GM18507 (cell line): ENCODE measurements at regions not wholly inside any gene's neighbourhood (a gene's known extent, or its start where the extent isn't known, plus 50 kb on each side); places are given as distances from the start of the nearest gene placed in this dataset.

ENCODE experiments used
- DNase-seq: peaks from one replicate; pipeline ENCODE4 v3.0.0; 2011; ENCODE audit warnings: low read depth; ENCODE audit not compliant: insufficient read length; ENCODE audit errors: extremely low spot score
- FAIRE-seq: peaks from 2 replicates; lab custom pipeline; 2011; peaks lifted over from hg19 to GRCh38; lab: Jason Lieb, UNC

DNA sequence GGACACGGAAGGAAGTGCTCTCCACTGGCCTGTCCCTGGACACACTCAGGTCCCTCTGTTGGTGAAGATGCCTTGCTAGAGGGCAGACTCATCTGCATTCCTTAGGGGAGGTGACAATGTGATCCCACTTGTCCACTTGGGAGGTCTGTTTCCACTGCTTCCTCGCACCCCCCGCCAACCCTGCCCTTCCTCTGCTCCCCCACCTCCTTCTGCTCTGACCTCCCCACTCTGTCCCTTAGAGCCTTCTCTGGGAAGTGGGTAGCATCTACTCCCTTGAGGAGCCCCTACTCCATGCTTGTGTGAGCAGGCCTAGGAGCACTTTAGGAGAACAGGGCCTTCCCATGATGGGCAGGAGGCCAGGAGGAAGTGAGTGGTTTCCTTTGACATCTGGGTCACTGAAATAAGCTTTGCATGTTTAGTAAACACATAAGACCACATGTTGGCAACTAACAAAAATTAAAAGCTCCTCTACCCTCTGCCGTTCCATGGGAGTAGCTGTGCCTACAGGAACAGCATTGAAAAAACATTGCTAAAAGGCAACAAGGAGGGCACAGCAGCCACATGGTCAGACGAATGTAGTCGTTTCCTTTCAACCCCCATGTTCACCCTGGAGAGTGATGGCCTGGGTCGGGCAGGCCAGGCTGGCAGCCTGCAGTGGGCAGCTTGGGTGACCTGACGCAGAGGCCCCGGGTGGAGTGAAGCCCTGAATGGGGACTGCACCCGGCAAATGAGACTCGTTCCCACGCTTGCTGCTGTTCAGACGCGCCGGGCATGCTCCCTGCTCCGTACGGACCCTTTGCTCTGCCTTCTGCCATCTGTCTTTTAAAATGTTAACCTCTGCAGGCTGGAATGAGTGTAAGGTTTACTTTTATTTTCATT lies 634.0 kb downstream of the IRX1 start:
- FAIRE-seq = no peak
- DNase-seq = no peak

DNA sequence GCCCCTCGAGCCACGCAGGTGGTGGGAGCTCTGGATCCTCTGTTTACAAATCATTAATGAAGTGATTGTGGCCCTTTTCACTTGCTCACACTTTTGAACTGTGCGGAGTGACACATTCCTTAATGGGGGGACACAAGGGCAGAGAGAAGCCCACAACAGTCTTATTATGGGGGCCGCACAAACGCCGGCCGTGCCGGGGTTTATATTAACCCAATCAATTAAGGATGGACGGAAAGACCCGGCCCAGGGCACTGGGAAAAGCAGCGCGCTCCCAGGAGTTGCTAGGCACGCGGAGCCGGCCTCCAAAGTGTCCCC lies 634.8 kb downstream of the IRX1 start:
- DNase-seq = no peak
- no peak for FAIRE-seq

DNA sequence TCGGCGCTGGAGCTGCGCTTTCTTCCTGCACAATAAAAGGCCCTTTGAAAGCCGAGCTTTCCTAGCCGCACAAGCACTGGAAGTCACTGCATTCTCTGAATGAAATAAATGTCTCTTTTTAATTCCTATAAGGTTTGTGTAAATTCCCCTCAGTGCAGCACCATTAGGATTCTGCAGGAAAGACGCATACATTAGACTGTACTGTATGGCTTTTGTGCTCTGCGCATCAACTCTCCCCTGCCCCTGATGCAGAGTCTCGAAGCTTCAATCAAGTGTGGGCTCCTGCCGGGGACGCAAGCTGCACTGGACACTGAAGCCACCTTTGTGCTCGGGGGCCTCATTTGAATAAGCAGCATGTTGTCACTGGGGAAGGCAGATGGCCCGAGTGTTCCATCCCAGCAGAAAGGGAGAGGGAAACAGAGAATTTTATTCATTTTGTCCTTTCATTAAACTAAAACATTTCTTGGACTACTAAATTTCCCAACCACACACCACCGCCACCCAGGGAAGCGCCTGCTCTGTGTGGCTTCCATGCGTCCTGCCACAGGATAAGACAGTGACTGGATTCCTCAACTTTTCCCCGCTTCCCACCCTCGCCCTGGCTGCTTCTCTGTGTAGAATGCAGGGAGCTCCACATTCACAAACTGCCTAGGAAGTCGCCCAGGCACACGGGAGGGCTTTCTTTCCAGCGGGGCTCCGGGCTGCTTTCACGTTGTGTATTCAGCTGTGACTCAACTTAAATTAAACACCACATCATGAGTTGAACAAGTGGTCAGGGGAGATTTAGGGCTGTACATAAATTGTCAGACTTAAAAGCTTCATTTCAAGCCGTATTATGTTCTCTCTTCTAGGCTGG lies 635.4 kb downstream of the IRX1 start:
- no peak for FAIRE-seq
- no peak for DNase-seq

DNA sequence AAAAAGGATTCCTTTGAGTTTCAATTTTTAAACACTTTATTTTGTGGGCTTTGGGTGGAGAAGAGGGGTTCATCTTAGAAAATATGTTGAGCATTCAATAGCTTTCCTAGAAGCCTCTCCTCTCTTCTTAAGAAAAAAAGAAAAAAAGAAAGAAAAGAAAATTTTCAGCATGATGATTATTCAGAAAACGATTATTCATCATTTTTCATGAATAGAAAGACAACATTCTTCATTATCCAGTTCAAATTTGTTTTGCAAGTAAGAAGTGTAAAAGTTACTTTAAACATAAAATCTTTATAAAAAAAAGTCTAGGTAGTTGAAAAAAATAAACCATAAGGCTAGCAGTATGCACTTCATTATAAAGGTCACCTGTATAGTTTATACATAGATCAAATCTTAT lies 636.5 kb downstream of the IRX1 start:
- DNase-seq (no peak), FAIRE-seq (no peak)

DNA sequence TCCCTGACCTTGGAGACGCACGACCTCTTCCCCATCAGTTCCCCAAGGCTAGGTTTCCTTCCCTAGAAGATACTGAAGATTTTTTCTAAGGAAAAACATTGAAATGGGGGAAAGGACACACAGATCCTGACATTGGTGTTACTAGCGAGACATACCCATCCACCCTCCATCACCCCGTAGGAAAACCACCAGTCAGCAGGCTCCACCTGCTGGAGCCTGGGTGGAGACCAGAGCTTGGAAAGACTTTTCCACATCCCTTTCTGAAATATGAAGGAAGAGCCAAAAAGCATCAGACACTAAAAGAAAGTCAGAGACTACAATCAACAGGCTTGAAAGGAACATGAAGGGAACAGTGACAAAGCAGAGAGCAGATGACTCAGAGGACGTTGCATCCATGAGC lies 638.0 kb downstream of the IRX1 start:
- no peak for FAIRE-seq

DNA sequence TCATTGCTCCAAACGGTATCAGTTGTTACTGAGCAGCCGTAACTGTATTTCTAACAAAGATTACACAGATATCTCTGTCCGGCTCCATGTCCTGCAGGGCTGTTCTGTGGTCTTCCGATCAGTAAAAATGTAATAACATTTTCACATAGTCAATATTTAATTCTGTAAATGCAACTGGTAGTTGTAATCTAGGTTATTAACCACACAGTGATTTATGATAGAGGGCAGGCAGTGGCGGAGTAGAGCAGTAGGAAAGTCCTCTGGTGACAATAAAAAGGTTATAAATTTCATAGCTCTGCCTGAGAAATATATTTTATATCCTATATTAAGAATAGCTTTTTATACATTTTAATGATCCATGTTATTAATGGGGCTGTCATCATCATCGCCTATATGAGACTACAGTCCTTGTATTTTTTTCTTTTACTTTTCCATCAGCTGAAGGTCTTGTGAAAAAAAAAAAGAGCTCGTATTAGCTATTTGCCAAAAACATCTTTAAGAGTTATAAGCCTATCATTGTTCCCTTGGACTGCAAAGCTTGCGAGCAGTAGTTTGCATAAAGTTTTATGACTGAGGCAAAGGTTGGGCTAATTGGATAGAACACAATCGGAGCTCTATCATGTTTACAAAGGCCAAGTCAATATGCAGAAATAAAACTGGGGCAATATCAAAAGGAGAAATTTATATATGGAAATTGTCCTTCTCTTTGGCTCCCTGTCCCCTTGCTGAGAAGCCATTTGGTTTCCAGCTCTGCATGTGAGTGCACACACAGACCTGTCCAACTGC lies 648.0 kb downstream of the IRX1 start:
- DNase-seq = no peak
- no peak for FAIRE-seq

More for the DNA sequence above, 638.0 kb downstream of the IRX1 start:
- DNase-seq = no peak

DNA sequence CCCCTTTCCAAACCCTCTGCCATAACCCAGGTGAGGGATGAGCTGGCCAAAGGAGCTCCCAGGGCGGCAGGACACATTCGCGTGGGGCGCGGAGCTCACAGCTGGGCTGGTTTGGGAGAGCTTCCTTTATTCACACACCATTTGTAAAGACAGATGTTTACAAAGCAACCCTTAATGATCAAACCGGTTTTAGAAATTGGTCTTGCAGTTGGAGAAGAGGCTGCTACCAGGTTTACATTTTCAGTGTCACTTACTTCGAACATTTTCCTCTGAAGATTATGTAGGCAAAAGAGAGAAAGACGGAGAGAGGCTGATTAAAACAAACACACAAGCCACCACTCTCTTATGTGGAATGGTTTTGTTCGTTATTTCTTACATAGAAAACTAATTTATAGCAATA lies 648.7 kb downstream of the IRX1 start:
- FAIRE-seq = no peak
- DNase-seq = no peak

DNA sequence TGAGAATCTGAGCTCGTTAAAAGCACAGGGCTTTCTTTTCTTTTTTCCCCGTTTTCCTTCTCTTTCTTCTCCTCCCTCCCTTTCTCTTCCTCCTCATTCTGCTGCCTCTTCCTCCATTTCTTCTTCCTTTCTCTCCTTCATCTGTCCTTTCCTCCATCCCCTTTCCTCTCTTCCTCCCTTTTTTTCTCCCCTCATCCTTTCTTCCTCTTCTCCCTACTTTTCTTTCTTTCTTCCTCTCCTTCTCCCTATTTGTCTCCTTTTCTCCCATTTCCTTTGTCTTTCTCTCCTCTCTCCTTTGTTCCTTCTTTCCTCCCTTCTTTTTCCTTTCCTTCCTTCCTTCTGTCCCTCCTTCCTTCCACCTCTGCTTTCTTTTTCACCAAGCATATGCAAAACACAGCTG lies 649.4 kb downstream of the IRX1 start:
- DNase-seq (no peak), FAIRE-seq (no peak)

DNA sequence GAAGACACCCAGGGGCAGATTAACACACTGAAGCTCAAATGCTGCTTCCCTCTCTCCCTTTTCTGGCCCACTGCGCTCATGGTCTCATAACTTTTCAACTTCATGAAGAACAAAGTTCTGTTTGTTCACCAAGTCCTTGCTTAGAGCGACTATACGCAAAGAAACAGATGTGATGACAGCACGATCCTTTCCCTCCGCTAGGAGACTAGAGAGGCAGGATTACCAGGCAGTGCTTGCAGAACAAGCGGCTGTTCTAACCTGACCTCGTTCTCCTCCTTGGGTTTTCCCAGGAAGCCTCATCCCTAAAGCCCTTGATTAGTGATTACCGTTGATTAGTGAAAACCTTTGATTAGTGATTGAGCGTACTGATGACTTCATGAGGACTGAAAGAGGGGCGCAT lies 649.9 kb downstream of the IRX1 start:
- FAIRE-seq (no peak), DNase-seq (no peak)

DNA sequence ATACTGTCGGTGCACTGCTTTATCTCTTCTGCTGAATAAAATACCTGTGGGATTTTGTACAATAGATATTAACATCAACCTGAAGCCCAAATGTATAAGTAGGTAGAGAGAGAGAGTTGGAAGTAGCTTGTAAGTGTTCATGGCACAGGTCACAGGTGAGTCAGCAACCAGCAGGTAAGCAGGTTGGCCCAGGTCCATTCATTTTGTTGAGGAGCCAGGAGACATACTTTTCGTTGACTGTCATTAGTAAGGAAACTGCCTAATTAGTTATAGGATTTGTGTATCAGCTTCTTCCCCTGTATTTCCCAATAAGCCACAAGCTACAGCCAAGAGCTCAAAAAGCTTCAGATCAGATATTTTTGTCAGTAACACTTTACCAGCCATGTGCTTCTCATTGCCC lies 650.8 kb downstream of the IRX1 start:
- DNase-seq = no peak
- no peak for FAIRE-seq

DNA sequence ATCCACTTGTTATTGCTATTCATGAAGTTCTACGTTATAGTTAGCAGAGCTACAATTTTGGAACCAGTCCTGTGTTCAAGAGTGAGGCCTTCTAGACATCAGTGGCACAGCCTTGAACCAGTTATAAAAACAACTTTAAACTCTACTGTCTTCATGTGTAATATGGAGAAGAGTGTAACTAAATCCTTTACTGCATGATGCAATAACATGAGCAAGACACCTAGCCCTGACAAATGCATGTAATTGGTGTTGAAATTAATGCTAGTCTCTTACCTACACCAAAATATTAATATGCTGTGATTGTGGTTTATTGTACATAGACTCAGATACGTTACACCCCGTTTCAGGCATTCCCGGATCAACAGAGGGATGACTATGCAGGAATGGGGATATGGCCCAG lies 654.6 kb downstream of the IRX1 start:
- DNase-seq (no peak), FAIRE-seq (no peak)

DNA sequence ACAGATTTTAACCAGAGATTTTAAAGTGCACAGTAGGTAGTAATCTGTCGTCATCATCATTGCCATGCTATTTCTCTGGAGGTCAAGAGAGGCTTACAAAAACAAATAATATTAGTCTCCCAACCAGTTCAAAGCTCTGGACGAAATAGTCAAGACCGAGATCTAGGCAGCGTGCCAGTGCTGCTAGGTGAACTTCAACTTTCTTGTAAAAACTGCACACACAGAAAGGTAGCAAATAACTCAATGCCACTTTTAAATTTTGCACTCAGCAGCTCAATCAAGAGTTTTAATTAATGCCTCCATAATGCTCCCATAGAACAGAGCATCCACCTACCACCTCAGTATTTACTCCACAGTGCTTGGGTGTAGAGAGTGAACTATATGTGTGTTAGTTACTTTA lies 656.8 kb downstream of the IRX1 start:
- no peak for FAIRE-seq
- no peak for DNase-seq

DNA sequence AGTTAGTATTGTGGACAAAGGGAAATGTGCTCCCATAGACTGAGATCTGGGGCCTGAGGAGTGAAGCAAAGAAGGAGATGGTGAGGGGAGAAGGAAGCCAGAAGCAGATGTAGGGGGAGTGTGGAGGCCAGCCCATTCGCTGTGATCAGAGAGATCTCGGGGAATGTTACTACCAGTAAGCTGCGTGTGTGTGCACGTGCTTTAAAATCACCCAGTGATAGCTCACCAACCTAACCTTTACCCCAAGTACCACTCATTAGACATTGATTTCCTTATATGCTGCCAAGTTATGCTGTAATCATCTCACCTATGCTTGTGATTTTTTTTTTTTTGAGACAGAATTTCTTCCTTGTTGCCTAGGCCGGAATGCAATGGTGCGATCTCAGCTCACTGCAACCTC lies 659.1 kb downstream of the IRX1 start:
- no peak for DNase-seq
- FAIRE-seq = no peak

DNA sequence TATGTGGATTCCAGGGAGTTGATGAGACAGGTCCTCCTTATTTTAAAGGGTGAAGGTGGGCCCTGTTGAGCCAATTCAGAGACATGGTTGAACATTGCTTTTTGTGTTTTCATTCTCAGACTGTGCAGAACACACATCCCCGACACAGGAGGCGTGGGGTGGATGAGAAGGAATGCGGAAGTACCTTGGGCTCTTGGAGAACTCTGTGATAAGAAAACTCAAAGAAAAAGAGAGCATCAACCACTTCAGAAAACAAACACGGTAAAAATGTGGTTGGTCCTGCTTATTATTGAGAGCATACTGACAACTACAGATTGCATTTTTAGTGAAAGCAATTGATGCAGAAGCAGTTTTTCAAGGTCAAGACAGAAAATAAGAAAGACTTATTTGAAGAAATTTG lies 659.8 kb downstream of the IRX1 start:
- no peak for DNase-seq
- no peak for FAIRE-seq

DNA sequence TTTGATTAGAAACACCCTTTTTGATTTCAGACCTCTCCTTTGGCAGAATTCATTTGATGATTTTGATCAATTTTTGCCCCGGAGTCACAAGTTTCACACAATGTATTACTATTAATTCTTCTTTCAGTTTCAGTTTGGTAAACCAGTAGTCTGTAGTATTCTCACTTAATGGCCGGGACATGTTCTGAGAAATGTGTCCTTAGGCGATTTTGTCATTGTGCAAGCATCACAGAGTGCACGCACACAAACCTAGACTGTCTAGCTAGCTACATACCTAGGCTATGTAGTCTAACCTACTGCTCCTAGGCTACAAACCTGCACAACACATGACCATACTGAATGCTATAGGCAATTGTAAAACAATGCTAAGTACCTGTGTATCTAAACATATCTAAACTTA lies 662.5 kb downstream of the IRX1 start:
- DNase-seq = no peak
- FAIRE-seq = no peak

DNA sequence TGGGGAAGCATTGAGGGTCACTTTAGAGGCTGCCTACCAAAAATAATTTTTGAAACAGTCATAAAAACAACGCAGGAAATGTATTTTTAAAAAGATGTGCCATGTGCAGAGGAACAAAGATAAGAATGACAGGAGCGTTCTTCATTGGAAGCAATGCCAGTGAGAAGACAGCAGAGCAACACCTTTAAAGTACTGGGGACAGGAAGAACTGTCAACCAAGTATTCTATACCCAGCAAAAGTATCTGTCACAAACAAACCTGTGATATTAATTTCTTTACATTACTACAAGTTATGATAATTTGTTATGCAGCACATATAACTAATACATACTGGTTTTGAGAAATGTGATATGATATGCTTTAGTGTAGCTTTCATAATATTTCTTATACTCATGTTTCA lies 675.6 kb downstream of the IRX1 start:
- no peak for FAIRE-seq
- no peak for DNase-seq

DNA sequence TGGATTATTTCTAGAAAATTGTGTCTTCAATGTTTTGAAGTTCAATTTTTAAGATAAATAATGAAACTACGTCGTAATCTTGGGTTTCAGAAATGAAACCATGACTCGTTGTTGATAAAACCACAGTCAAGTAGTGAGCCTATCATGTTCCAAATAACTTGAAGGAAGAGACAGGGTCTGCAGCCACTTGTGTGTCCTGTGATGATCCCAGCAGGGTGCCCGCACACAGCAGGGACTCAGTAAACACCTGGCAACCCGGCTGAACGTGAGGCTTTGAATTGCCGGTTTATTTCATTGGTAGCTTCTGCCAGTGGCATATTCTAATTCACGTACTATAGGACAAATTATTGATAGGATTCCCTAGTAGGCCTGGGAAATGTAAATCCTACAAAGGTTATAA lies 679.6 kb downstream of the IRX1 start:
- no peak for DNase-seq
- FAIRE-seq = no peak

DNA sequence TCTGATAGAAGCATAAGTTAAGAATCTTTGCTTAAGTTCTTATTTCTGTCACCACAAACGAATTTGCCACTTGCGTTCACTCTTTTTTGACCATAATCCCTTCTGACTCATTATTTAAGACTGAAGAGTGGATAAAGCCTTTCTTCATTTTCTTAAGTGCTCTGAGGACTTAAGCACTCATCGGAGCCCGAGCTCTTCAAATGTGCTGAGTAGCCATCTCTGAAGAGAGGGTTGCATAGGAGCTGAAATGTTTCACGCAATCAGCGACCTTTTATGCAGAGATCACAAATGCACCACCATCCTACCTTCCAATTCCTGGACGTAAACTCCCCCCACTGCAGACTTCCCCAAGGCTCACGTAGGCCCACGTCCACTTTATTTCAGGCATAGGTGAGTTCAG lies 699.2 kb downstream of the IRX1 start:
- DNase-seq (no peak), FAIRE-seq (no peak)

DNA sequence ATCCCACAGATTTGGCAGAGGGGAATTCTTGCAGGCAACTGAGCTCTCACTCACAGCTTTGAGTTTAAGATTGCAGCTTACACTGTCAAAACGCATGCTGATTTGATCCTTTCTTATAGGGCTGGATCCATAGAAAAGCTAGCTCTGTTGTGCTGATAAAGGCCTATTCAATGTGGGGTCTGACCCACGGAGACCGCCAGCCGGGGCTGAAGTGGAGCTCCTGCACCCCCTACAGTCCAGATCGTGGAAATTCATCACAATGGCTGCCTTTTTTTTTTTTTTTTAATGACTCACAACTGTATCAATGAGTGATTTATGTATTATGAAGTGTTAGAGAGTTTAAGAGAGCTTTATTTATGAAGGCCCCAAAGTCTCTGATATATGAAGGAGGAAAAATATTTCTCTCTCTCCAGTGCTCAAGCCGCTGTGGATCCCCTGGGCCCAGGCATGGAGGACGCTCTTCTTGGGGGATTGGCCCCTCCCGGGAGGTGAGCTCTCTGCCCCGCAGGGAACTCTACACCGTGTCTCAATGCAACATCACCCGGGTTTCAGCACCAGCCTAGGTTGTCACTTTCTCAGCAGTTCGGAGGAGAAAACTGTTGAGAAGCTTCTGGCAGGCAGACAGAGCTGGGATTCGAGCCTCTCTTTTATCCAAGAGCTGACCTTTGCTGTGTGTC lies 700.2 kb downstream of the IRX1 start:
- FAIRE-seq (no peak), DNase-seq (no peak)

DNA sequence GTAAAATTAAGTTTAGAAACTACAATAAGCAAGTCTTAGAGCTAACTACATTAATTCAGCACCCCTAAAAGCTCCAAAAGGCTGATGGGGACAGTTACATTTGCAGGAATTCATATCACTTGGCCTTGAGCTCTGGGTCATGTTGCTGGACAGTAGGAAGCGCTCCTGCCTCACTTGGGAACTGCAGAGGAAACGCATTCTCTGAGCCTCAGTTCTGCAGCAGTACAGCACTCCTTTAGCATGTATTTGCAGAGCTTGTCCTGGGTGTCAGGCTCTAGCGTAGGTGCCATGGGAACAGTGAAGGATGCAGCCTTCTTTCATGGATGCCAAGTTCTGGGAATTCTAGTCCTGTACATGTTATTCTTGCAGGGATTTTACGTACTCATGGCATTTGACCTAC lies 710.4 kb downstream of the IRX1 start:
- no peak for FAIRE-seq
- DNase-seq = no peak
